SU-DHL-6 (cell line): ENCODE measurements at regions not wholly inside any gene's neighbourhood (a gene's known extent, or its start where the extent isn't known, plus 50 kb on each side); places are given as distances from the start of the nearest gene placed in this dataset.

Experiments
- H2AFZ ChIP-seq: fragments of 200-600 bp; sonication (generic); 2 replicates; pipeline ENCODE4 v1.6.1; 2014; ENCODE audit warnings: low read depth, mild to moderate bottlenecking, moderate library complexity, mixed read lengths, antibody characterized with exemption, low read length; ENCODE audit not compliant: severe bottlenecking
- H3F3A ChIP-seq: fragments of 200-600 bp; shearing (Covaris generic); 2 replicates; pipeline ENCODE4 v1.6.0; 2016; ENCODE audit warnings: antibody characterized with exemption, mild to moderate bottlenecking; ENCODE audit not compliant: insufficient read depth
- H3K27ac ChIP-seq: fragments of 200-600 bp; sonication (generic); 2 replicates; pipeline ENCODE4 v1.5.1; 2016; ENCODE audit warnings: low read depth, mild to moderate bottlenecking, low read length, moderate library complexity, mixed read lengths
- H3K27me3 ChIP-seq: fragments of 200-600 bp; sonication (generic), shearing (Covaris generic); 2 replicates; pipeline ENCODE4 v1.6.0; 2014; ENCODE audit warnings: mild to moderate bottlenecking, low read length
- H3K36me3 ChIP-seq: fragments of 200-600 bp; sonication (generic); 2 replicates; pipeline ENCODE4 v1.6.1; 2014; ENCODE audit warnings: mild to moderate bottlenecking, low read length, mixed read lengths
- H3K4me2 ChIP-seq: fragments of 300-600, 200-600 bp; shearing (Covaris generic), sonication (generic); 2 replicates; pipeline ENCODE4 v1.6.0; 2014; ENCODE audit warnings: low read length, low read depth, mild to moderate bottlenecking; ENCODE audit not compliant: poor library complexity, severe bottlenecking
- H3K4me3 ChIP-seq: fragments of 200-600 bp; sonication (generic); 2 replicates; pipeline ENCODE4 v1.5.1; 2014; ENCODE audit warnings: antibody characterized with exemption, low read length, mild to moderate bottlenecking, mixed read lengths; ENCODE audit not compliant: insufficient read depth, poor library complexity, severe bottlenecking
- H3K79me2 ChIP-seq: fragments of 200-600 bp; sonication (generic); 2 replicates; pipeline ENCODE4 v1.6.1; 2014; ENCODE audit warnings: mild to moderate bottlenecking, low read length, moderate library complexity; ENCODE audit not compliant: insufficient read depth
- H3K9ac ChIP-seq: fragments of 200-600 bp; sonication (generic); 2 replicates; pipeline ENCODE4 v1.7.0; 2014; ENCODE audit warnings: mild to moderate bottlenecking, low read length
- H3K9me2 ChIP-seq: fragments of 200-600 bp; sonication (generic); replicated peaks from 2 replicates; pipeline ENCODE4 v1.6.1; 2014; ENCODE audit warnings: low read length; ENCODE audit not compliant: insufficient read depth
- H3K9me3 ChIP-seq: fragments of 200-600 bp; sonication (generic); 2 replicates; pipeline ENCODE4 v1.6.1; 2014; ENCODE audit warnings: low read length, mixed read lengths; ENCODE audit not compliant: insufficient read depth
- H4K20me1 ChIP-seq: fragments of 200-600 bp; sonication (generic); 2 replicates; pipeline ENCODE4 v1.6.1; 2014; ENCODE audit warnings: low read depth, mild to moderate bottlenecking, antibody characterized with exemption, low read length, moderate library complexity, mixed read lengths
- EZH2phosphoT487 ChIP-seq: fragments of 200-600 bp; sonication (generic), shearing (Covaris generic); conservative IDR thresholded peaks from 2 replicates; pipeline ENCODE4 v1.6.1; 2018; ENCODE audit warnings: mild to moderate bottlenecking, antibody characterized with exemption, low read length, moderate library complexity, mixed read lengths
- TF ChIP-seq, protein P1 (sequence below): fragments of 200-600 bp; sonication (generic); IDR thresholded peaks from one replicate; pipeline ENCODE4 v1.5.1; 2017; ENCODE audit warnings: antibody characterized with exemption, mild to moderate bottlenecking, low read length, moderate library complexity; ENCODE audit not compliant: insufficient read depth, poor library complexity, severe bottlenecking

DNA sequence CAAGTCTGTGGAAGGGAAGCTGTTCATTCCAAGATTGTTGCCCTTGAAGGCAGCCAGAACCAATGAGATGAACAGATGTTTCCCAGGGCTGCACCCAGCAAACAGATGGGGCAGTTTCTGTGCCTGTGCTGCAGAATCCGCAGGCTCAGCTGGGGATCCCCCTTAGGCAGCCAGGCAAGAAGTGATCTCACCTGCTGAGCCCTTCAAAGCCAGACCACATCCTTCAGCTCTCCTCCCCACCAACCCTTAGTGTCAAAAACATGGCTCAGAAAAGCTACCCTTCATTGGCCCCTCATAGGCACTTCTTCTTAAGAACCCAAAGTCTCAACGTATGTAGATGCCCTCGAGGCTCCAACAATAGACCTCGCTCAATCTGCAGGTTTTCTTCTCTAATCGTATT lies 626.7 kb downstream of the CCDC171 start:
- Histone ChIP-seq H3K27me3 (no peaks in the 10 kb centered on the region), H3K9me3 (no peaks in the 10 kb centered on the region), H3K4me3 (no peak overlapping the region), H3K79me2 (no peaks in the 10 kb centered on the region), H4K20me1 (no peaks in the 10 kb centered on the region), H3K36me3 (no peaks in the 10 kb centered on the region), H3K9ac (no peak overlapping the region), H3K4me2 (no peak overlapping the region), H3K9me2 (no peaks in the 10 kb centered on the region), H3K27ac (no peak overlapping the region), H2AFZ (no peak overlapping the region), H3F3A (no peaks in the 10 kb centered on the region)
- TF ChIP-seq, protein P1, sequence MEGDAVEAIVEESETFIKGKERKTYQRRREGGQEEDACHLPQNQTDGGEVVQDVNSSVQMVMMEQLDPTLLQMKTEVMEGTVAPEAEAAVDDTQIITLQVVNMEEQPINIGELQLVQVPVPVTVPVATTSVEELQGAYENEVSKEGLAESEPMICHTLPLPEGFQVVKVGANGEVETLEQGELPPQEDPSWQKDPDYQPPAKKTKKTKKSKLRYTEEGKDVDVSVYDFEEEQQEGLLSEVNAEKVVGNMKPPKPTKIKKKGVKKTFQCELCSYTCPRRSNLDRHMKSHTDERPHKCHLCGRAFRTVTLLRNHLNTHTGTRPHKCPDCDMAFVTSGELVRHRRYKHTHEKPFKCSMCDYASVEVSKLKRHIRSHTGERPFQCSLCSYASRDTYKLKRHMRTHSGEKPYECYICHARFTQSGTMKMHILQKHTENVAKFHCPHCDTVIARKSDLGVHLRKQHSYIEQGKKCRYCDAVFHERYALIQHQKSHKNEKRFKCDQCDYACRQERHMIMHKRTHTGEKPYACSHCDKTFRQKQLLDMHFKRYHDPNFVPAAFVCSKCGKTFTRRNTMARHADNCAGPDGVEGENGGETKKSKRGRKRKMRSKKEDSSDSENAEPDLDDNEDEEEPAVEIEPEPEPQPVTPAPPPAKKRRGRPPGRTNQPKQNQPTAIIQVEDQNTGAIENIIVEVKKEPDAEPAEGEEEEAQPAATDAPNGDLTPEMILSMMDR = no peak
- TF ChIP-seq EZH2phosphoT487 = no peak

DNA sequence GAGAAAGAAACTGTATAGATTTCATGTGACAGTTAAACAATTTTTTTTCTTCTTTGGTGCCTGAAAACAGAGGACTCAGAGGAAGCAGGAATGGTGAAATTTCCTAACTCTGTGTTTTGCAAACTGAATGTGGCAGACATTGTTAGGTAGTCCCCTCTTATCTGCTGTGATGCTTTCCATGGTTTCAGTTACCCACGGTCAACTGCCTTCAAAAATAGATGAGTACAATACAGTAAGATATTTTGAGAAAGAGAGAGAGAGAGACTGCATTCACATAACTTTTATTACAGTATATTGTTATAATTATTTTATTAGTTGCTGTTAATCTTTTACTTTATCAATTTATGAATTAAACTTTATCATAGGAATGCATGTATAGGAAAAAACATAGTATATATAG lies 627.2 kb downstream of the CCDC171 start:
- no peaks in the 10 kb centered on the region for H3K36me3 ChIP-seq
- no peaks in the 10 kb centered on the region for H3K79me2 ChIP-seq
- H3K4me3 ChIP-seq = no peak overlapping the region
- H3K27me3 ChIP-seq = no peaks in the 10 kb centered on the region
- no peak for TF ChIP-seq EZH2phosphoT487
- TF ChIP-seq, protein P1 = no peak
- H3K9me3 ChIP-seq = no peaks in the 10 kb centered on the region
- no peaks in the 10 kb centered on the region for H3K9me2 ChIP-seq
- H3K27ac ChIP-seq = no peak overlapping the region
- no peak overlapping the region for H3K4me2 ChIP-seq
- no peaks in the 10 kb centered on the region for H3F3A ChIP-seq
- no peaks in the 10 kb centered on the region for H4K20me1 ChIP-seq
- H2AFZ ChIP-seq = no peak overlapping the region
- H3K9ac ChIP-seq = no peak overlapping the region

DNA sequence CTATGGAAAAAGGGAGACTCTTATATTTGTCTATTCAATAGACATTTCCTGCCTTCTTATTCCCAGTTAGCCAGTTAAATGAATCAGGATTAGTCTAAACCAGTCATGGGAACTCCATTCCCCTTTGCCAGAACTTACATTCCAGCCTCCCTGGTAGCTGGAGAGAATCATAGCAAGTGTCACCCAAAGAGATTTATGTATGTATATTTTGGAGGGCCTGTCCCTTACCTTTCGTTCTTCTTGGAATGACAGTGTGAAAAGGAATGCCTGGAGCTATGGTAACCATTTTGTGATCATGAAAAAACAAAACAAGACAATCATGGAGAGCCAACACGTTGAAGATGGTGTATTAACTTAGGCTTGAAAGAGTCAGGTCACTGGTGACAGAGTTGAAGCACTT lies 627.7 kb downstream of the CCDC171 start:
- H4K20me1 ChIP-seq = no peaks in the 10 kb centered on the region
- no peak overlapping the region for H3K4me2 ChIP-seq
- H3K27me3 ChIP-seq = no peaks in the 10 kb centered on the region
- H3K4me3 ChIP-seq = no peak overlapping the region
- TF ChIP-seq, protein P1 = no peak
- TF ChIP-seq EZH2phosphoT487 = no peak
- no peaks in the 10 kb centered on the region for H3K79me2 ChIP-seq
- no peak overlapping the region for H2AFZ ChIP-seq
- H3K27ac ChIP-seq = no peak overlapping the region
- H3K9me3 ChIP-seq = no peaks in the 10 kb centered on the region
- H3K9me2 ChIP-seq = no peaks in the 10 kb centered on the region
- no peak overlapping the region for H3K9ac ChIP-seq
- H3F3A ChIP-seq = no peaks in the 10 kb centered on the region
- no peaks in the 10 kb centered on the region for H3K36me3 ChIP-seq
